ENCODE measurements at regions not wholly inside any gene's neighbourhood (a gene's known extent, or its start where the extent isn't known, plus 50 kb on each side); places are given as distances from the start of the nearest gene placed in this dataset.

- no peak for DNase-seq
These were observed 168.9 kb downstream of the CYRIA start for GRCh38 chr2:16496426-16497388.

GRCh38 chr2:16495509-16496208, 170.0 kb downstream of the CYRIA start:
- no peak for DNase-seq

- no peak for DNase-seq
These were observed 170.7 kb downstream of the CYRIA start for GRCh38 chr2:16494836-16495508.

- DNase-seq, result no peak
These were observed 171.8 kb downstream of the CYRIA start for GRCh38 chr2:16493788-16494187.

DNA sequence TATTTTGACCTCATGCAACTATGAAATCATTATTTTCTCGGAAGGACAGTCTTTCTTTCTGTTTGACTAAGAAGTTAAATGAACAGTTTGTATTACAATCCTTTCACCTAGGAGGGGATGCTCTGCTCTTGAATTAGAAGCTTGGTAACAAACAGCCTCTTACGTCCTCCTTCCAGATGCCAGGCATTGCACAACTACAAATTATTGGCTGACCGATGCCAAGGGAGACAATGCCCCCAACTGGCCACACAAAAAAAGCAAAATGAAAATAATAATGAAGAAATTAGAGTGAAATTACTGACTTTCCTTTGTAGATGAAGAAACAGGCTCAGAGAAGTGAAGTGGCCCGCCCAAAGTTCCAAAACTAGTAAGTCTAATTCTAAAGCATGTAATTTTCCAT, 177.9 kb downstream of the CYRIA start:
- no peak for DNase-seq

- DNase-seq, result no peak
These were observed 180.4 kb downstream of the CYRIA start for GRCh38 chr2:16485251-16485650.

GRCh38 chr2:16482460-16482859, 183.2 kb downstream of the CYRIA start:
- DNase-seq, result no peak

GRCh38 chr2:16481351-16481750, 184.3 kb downstream of the CYRIA start:
- no peak for DNase-seq

GRCh38 chr2:16479721-16480120, 185.9 kb downstream of the CYRIA start:
- no peak for DNase-seq

- DNase-seq, result no peak
These were observed 187.0 kb downstream of the CYRIA start for GRCh38 chr2:16478434-16479210.

DNA sequence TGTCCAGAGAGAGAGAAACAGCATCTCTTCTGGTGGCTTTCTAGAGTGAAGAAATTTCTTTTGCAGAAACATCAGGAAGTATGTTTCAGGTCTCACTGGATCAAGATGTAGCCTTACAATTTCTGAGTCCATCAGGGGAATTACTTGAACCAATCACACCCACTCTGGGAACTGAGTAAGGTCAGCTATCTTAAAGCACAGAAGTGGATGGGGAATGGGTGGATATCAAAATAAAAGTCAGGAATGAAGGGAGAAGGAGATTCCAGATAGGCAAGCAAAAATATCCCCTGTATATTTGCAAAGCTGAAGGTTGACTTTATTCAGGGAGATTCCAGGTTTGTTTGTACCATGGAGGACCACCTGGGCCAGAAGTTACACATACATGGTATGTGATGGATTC, 188.0 kb downstream of the CYRIA start:
- DNase-seq, result no peak

DNA sequence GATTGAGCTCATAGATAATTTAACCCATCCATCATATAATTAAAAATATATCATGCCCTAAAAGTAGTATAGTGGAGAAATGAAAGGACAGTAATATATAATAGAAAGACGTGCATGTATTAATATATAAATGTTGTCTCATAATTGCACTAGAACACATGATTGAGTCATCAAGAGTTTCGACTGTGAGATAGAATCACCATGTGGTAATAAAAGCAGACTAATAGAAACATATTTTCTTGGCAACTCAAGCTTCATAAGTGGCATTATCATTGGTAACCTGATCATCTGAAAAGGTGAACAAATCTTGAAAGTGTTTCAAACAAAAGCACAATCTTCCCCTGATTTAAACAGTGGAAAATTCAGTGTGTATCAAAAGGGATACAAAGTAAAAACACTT, 188.8 kb downstream of the CYRIA start:
- DNase-seq, result no peak

- no peak for DNase-seq
These were observed 189.6 kb downstream of the CYRIA start for GRCh38 chr2:16475986-16476567.

GRCh38 chr2:16475586-16475985, 190.0 kb downstream of the CYRIA start:
- no peak for DNase-seq

DNA sequence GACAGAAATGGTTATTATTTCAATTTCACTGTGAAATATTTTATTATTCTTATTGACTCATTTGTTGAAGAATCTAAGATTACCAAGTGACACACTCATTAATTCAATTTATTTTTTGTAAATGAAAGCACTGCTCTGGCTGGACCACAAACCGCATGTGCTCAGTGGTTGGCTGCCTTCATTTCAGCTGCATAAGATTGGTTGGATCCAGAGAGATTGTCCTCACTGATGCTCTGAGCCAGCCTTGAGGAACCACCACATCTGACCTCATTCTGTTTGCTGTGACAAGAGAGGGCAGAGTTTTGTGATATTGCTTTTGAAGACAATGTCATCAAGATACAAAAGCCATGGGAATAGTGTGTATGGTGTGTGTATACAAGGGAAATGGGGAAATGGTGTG, 192.1 kb downstream of the CYRIA start:
- DNase-seq, result no peak

- DNase-seq, result no peak
These were observed 194.6 kb downstream of the CYRIA start for GRCh38 chr2:16470936-16471490.

DNA sequence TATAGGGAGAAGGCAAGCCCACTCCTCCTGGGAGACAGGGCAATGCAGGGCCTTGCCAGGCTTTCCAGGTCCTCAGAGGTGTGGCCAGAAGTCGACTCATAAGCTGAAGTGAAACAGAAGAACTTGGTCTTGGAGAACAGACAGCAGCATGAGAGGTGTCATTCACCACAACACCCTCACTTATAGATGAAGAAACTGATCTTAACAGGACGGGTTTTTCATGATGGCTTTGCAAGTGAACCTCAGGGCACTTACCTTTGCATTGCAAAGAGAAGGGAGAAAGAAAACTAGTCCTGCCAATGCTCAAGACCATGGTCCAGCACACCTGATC, 198.8 kb downstream of the CYRIA start:
- no peak for DNase-seq

GRCh38 chr2:16466133-16466820, 199.4 kb downstream of the CYRIA start:
- DNase-seq, result no peak

DNA sequence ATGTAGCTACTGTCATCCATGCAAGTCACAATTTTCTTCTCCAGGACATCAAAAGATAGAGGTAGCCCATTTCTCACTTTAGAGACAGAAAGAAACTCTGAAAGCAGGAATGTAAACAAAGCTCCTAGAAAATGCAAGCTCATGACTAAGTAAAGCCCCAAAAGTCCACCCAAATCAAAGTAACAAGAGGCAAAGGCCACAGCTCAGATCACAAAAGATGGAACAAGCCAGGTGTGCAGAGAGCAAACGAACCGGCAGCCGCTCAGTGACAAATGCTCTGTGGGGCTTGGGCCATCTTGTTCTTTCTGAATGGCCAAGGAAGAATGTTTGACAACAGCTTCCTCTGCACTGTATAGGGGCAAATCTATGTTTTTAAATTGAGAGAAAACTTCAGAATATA, 201.0 kb downstream of the CYRIA start:
- no peak for DNase-seq

DNA sequence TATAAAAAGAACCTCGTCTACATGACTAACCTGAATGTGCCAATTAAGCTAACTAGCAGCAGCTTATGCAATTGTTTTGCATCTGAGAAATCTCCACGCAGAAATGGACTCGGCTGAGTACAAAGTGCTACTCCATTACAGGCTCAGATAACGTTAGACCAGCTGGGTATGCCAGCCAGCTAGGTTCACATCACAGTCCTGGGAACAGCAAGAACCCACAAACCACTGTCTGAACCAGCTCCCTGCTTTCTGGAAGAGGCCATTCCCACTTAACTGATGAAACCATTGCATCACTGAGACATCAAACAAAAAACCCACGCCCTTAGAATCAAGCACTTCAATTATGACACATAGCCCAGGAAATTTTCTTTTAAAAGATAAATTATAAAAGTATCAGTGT, 202.7 kb downstream of the CYRIA start:
- no peak for DNase-seq

DNA sequence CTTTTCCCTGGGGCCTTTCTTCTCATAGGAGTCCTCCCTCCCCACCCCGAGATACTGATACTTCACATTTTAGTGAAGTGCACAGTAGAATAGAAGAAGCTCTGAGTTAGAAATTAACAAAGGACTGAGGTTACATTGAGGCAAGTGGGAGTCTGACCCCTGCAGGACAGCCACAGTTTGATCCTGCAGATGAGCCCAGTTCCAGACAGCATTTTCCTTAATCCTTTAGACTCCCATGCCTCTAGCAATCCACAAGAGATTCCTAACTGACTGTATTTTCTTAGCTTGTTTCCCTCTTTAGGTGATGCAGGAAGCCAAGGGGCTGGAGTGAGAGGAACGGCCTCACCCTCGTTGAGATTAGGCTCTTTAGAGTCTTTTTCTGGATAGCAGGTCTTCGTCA, 204.0 kb downstream of the CYRIA start:
- no peak for DNase-seq

GRCh38 chr2:16459606-16460005, 206.0 kb downstream of the CYRIA start:
- no peak for DNase-seq
